ENCODE measurements at regions not wholly inside any gene's neighbourhood (a gene's known extent, or its start where the extent isn't known, plus 50 kb on each side); places are given as distances from the start of the nearest gene placed in this dataset.
"Not testable (repeated sequence)": the region's sequence is repeated elsewhere in the genome, so short reads cannot be mapped to it uniquely, and the experiment has no call there.

DNA sequence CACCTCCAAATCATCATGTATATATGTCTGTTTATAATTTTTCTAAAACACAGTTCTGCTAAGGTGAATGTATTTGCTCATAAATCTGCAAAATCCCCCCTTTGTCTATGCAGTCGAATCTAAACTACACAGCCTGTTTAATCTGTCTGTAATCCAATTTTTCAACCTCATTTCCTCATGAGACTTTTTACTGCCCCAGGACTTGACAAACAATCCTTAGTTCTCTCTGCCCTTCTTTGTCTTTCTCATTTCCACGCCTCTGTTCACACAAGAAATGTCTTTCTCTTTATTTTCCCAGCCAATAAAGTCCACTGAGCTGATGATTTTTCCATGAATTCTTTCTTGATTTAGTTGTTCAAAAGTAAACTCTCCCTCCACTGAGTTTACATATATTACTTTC lies 1154.3 kb downstream of the FAM181B start:
- no peak for DNase-seq (ENCODE audit: low read depth, low spot score)

DNA sequence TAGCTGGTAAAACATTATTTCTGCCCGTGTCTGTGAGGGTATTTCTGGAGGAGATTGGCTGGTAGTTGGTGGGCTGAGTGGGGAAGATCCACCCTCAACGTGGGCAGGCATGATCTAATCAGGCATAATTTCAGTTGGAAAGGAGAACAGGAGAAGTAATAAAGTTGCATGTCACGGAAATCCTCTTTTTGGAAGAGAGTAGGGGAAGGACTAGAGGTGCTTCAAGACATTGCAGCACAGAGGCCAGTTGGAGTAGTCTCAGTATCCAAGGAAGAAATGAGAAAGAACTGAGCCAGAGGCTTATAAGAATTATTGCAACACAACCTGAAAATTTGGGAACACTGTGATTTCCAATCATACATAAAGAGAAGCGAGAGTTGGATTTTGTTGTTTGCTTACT lies 1155.1 kb downstream of the FAM181B start:
- no peak for DNase-seq (ENCODE audit: low read depth, low spot score)

- no peak for DNase-seq (ENCODE audit: low read depth, low spot score)
These were observed 1159.4 kb downstream of the FAM181B start for GRCh38 chr11:81574301-81574700.

GRCh38 chr11:81573367-81573766 lies 1160.3 kb downstream of the FAM181B start:
- no peak for DNase-seq (ENCODE audit: low read depth, low spot score)

GRCh38 chr11:81570669-81571068 lies 1163.0 kb downstream of the FAM181B start:
- DNase-seq (ENCODE audit: low read depth, low spot score) = no peak

DNA sequence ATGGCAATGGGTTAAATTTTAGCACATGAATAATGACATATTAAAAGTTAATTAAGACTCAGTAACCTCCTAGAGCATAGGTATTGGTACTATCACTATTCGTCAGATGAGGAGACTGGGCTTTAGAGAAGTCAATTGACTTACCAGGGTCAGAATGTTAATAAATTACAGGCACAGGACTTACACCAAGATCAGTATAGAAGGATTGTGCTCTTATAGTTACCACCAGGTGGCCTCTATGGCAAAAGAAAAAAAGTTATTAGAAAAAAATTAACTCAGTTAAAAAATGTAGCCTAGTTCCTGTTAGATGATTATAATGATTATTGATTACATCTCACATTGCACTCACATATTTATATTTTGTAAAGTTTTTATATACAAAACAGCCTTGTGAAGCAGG lies 1163.7 kb downstream of the FAM181B start:
- DNase-seq (ENCODE audit: low read depth, low spot score) = no peak

DNA sequence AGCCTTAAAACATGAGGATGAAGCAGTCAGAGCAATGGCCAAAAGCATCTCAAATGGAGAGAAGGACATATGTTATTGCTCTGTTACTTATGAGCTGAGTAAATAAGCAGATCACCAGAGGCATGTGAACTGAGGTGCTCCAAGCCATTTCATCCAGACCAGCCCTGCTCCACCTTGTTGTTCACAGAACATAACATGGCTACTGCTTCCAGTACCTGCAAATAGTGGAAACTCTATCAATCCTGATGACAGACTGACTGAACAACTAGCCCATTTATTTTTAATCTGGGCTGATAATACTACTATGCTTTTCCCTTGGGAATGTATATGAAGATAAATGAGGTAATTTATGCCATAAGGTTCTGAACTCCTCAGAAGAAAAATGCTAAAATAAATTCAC lies 1164.7 kb downstream of the FAM181B start:
- no peak for DNase-seq (ENCODE audit: low read depth, low spot score)

DNA sequence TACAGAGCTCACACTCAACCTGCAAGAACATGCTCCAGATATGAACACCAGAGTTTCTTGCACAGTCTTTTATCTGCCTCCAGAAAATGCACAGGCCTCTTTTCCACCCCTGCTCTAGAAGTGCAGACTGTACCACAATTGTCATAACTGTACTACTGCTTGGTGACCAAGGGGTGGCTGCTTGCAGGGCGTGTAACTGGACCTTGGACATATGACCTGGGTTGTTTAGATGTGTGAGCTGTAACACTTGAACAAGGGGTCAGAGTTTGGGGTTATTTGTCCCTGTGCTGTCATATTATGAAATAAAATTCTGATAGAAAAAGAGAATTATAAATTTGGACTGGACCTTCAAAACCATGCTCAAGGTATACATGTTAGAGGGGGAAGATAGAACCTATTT lies 1185.5 kb downstream of the FAM181B start:
- DNase-seq (ENCODE audit: low read depth, low spot score) = no peak

DNA sequence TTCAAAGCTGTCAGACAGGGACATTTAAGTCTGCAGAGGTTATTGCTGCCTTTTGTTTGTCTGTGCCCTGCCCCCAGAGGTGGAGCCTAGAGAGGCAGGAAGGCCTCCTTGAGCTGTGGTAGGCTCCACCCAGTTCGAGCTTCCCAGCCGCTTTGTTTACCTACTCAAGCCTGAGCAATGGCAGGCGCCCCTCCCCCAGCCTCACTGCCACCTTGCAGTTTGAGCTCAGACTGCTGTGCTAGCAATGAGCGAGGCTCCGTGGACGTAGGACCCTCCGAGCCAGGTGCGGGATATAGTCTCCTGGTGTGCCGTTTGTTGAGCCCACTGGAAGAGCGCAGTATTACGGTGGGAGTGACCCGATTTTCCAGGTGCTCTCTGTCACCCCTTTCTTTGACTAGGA lies 1193.9 kb downstream of the FAM181B start:
- DNase-seq (ENCODE audit: low read depth, low spot score) = not testable (repeated sequence)

DNA sequence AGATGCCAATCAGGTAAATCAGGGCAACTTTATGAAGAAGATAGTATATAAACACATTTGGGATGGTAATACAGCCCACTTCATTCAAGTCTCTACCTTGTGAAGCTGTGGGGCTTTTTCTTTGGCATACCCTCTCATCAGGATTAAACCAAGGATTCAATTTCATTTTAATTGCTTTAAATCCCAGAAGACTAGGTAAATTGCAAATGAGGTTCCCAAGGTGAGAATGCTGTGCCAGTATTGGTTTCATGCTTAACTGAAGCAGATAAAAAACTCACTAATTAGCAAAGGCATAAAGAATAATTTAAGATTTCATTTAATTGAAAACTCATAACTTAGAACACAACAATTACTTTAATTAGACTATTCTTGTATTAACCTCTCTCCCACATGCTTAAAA lies 1218.1 kb downstream of the FAM181B start:
- DNase-seq (ENCODE audit: low read depth, low spot score) = no peak

GRCh38 chr11:81497202-81497804 lies 1236.4 kb downstream of the FAM181B start:
- DNase-seq (ENCODE audit: low read depth, low spot score) = peak; percentile 59

- peak; percentile 53 for DNase-seq (ENCODE audit: low read depth, low spot score)
These were observed 1237.1 kb downstream of the FAM181B start for GRCh38 chr11:81496601-81497000.

GRCh38 chr11:81495699-81496292 lies 1237.9 kb downstream of the FAM181B start:
- DNase-seq (ENCODE audit: low read depth, low spot score) = no peak

- no peak for DNase-seq (ENCODE audit: low read depth, low spot score)
These were observed 1239.2 kb downstream of the FAM181B start for GRCh38 chr11:81494431-81494830.

DNA sequence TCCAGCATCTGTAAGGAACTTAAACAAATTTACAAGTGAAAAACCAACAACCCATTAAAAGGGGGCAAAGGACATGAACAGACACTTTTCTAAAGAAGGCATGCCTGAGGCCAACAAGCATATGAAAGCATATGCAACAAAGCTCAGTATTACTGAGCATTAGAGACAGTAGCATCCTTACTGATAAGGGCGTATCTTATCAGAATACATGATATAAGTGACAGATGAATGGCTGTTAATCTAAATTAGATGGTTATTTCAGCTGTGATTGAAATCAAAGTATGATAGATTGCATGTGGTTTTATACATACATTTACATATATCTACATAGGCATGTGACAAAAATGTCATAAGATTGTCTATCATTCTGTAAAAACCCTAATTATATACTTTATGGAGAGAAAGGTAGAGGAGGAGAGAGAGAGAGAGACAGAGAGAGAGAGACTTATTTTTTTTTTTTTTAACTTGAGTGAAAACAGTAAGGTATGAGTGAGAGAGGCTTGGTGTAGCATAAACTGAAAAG lies 1240.7 kb downstream of the FAM181B start:
- no peak for DNase-seq (ENCODE audit: low read depth, low spot score)

DNA sequence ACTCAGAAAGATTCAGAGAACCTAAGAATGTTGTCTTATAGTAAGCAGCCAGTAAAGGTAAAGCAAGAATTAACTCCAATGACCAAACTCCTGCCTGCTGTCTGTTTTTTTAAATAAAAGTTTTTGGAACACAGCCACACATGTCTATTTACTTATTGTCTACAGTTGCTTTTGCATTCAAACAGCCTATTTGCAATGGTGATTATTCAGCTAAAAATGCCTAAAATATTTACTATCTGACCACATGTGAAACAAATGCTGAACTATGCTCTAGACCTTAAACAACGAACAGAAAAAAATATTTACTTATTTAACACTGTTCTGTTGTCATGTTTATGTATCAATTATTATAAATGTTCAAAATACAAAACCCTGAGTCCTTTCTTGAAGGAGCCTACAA lies 1246.6 kb downstream of the FAM181B start:
- DNase-seq (ENCODE audit: low read depth, low spot score) = no peak

GRCh38 chr11:81484196-81484595 lies 1249.5 kb downstream of the FAM181B start:
- DNase-seq (ENCODE audit: low read depth, low spot score) = no peak

DNA sequence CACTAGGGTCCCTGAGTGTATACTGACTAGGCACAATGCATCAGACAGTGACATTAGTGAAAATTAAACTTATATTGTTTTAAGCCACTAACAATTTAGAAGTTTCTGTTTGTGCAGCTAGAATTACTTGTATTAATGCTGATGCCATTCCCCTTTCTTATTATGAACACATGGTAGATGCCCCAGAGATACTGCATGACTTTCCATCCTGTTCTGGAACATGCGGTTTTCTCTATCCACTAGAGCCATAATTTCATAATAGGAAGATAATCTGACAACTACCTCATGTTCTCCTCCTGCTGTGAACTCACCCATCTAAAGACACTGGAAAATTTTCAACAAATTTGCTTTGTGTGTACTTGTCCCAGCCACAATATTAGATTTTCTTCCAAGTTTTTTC lies 1256.4 kb downstream of the FAM181B start:
- DNase-seq (ENCODE audit: low read depth, low spot score) = no peak

GRCh38 chr11:81476345-81476744 lies 1257.3 kb downstream of the FAM181B start:
- DNase-seq (ENCODE audit: low read depth, low spot score) = no peak

DNA sequence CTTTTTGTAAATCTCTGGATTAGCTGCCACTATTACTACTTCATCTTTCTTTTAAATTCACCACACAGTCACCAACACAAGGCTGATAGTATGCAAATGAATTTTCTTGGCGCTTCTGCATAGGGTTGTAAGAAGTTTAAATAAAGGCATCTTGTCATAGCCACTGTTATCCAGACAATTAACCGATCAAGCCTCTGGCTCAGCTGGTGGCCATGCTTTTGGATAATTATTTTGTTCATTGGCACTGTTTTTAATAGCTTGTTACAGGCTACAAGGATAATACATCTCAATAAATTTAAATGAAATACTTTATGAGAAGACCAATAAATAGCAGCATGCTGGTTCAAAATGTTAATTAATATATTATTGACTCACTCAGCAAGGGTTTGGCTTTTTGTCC lies 1261.0 kb downstream of the FAM181B start:
- no peak for DNase-seq (ENCODE audit: low read depth, low spot score)

DNA sequence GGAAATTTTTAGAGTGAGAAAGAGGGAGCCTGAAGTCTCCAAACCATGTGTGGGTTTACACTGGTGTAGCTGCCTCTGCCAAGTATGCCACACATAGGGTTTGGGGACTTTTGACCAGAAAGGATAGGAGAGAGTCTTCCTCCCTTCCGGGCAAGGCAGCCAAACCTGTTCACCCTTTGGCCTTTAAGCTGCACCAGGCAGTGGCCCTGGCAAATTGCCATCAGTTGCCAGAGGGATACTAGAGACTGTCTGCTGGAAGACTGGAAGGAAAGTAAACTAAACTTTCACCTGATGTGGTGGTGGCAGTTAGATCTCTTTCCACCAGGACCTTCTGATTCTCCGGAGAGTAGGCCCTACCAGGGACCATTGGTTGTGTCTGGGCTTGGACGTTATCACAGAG lies 1263.2 kb downstream of the FAM181B start:
- DNase-seq (ENCODE audit: low read depth, low spot score) = no peak

GRCh38 chr11:81459766-81460306 lies 1273.8 kb downstream of the FAM181B start:
- no peak for DNase-seq (ENCODE audit: low read depth, low spot score)

- peak; percentile 18 for DNase-seq (ENCODE audit: low read depth, low spot score)
These were observed 1284.0 kb downstream of the FAM181B start for GRCh38 chr11:81449588-81450156.
